ENCODE measurements at regions not wholly inside any gene's neighbourhood (a gene's known extent, or its start where the extent isn't known, plus 50 kb on each side); places are given as distances from the start of the nearest gene placed in this dataset.

DNA sequence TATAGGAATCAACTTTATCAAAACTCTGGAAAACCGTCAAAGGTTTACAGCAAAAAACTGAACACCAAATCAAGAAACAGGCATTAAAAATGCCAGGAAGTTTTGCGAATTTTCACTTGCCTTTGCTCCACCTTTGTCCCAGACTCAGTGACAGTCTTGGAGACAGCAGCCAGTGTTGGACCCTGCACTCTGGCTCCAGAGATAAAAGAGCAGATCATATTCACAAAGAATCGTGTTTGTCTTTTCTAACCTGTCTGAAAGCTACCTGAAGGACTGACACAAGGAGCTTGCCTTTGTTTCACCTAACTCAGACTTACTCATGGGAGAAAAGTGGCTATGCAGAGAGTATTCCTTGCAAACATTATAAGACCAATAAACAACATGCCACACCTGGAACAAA lies 74.0 kb upstream of the TCF12 start:
- no peak for ATAC-seq
- Histone ChIP-seq H3K9me3 (no peaks in the 10 kb centered on the region), H3K27ac (no peak overlapping the region), H3K4me3 (no peak overlapping the region), H3K27me3 (no peaks in the 10 kb centered on the region), H3K4me1 (no peaks in the 10 kb centered on the region), H3K36me3 (no peaks in the 10 kb centered on the region)
- intact Hi-C loops (cut with DNase I): no loop called here
- DNase-seq: no peak
- TF ChIP-seq, protein P1, sequence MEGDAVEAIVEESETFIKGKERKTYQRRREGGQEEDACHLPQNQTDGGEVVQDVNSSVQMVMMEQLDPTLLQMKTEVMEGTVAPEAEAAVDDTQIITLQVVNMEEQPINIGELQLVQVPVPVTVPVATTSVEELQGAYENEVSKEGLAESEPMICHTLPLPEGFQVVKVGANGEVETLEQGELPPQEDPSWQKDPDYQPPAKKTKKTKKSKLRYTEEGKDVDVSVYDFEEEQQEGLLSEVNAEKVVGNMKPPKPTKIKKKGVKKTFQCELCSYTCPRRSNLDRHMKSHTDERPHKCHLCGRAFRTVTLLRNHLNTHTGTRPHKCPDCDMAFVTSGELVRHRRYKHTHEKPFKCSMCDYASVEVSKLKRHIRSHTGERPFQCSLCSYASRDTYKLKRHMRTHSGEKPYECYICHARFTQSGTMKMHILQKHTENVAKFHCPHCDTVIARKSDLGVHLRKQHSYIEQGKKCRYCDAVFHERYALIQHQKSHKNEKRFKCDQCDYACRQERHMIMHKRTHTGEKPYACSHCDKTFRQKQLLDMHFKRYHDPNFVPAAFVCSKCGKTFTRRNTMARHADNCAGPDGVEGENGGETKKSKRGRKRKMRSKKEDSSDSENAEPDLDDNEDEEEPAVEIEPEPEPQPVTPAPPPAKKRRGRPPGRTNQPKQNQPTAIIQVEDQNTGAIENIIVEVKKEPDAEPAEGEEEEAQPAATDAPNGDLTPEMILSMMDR (IDR thresholded peaks at IDR 0.05): no peak
- TF ChIP-seq POLR2A (IDR thresholded peaks at IDR 0.05): no peak
- WGBS (ENCODE audit: insufficient coverage, low coverage, low lambda C conversion rate, missing lambda C conversion rate): 89% methylated on average over 3 of the region's 3 CpGs

DNA sequence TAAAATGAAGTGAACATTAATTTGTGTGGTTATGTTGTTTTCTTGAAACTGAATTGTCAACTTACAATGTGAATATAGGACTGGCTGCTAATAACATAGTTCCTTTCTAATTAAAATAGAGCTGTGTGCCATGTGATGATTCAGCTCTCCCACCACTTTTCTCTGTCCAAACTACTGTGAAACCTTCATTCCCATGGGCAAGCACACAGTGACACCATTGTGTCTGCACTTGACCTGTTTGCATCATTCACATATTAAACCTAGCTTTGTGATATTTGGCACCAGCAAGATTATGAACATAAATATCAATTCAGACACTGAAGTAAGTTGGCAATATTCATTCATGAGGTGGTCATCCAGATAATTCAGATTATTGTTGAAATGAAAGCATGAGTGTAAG lies 78.8 kb upstream of the TCF12 start:
- TF ChIP-seq POLR2A (IDR thresholded peaks at IDR 0.05): no peak
- TF ChIP-seq, protein P1 (IDR thresholded peaks at IDR 0.05): no peak
- Histone ChIP-seq H3K9me3 (no peaks in the 10 kb centered on the region), H3K36me3 (no peaks in the 10 kb centered on the region), H3K27me3 (no peaks in the 10 kb centered on the region), H3K4me1 (no peaks in the 10 kb centered on the region), H3K27ac (no peak overlapping the region), H3K4me3 (no peak overlapping the region)
- no peak for ATAC-seq
- intact Hi-C loops (cut with DNase I): no loop called here
- DNase-seq: no peak

DNA sequence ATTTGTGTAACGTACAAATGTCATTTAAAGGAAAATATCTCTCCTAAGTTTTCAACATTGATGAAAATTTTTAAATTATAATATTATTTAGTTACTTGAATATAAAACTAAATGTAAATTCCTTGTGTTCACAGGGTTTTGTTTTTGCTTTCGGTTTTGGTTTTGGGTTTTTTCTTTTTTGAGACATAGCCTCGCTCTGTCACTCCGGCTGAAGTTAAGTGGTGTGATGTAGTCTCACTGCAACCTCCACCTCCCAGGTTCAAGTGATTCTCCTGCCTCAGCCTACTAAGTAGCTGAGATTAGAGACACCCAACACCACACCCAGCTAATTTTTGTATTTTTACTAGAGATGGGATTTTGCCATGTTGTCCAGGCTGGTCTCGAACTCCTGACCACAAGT lies 79.3 kb upstream of the TCF12 start:
- no peaks in the 10 kb centered on the region for H3K9me3 ChIP-seq
- DNase-seq: no peak
- intact Hi-C loops (cut with DNase I): no loop called here
- no peaks in the 10 kb centered on the region for H3K36me3 ChIP-seq
- ATAC-seq: no peak
- TF ChIP-seq POLR2A (IDR thresholded peaks at IDR 0.05): no peak
- TF ChIP-seq, protein P1 (IDR thresholded peaks at IDR 0.05): no peak
- H3K27me3 ChIP-seq: no peaks in the 10 kb centered on the region
- H3K4me1 ChIP-seq: no peaks in the 10 kb centered on the region
- H3K4me3 ChIP-seq: no peak overlapping the region
- 70% methylated on average over 5 of the region's 5 CpGs for WGBS (ENCODE audit: insufficient coverage, low coverage, low lambda C conversion rate, missing lambda C conversion rate)
- H3K27ac ChIP-seq: no peak overlapping the region

DNA sequence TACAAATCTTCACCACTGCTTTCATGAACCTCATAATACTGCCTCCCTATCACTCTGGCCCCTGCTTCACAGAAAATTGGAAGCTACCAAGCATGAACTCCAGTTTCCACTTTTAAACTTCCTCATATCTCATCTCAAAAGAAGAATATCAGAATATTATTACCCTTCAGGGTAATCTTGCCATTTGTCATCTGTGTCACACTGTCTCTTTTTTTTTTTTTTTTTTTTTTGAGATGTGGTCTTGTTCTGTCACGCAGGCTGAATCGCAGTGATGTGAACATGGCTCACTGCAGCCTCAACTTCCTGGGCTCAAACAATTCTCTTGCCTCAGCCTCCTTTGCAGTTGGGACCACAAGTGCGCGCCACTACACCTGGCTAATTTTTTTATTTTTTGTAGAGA lies 80.4 kb upstream of the TCF12 start:
- H3K4me1 ChIP-seq: no peaks in the 10 kb centered on the region
- no peak for TF ChIP-seq POLR2A (IDR thresholded peaks at IDR 0.05)
- TF ChIP-seq, protein P1 (IDR thresholded peaks at IDR 0.05): no peak
- DNase-seq (no peak), ATAC-seq (no peak)
- 81% methylated on average over 2 of the region's 4 CpGs for WGBS (ENCODE audit: insufficient coverage, low coverage, low lambda C conversion rate, missing lambda C conversion rate)
- H3K36me3 ChIP-seq: no peaks in the 10 kb centered on the region
- no peaks in the 10 kb centered on the region for H3K27me3 ChIP-seq
- H3K9me3 ChIP-seq: no peaks in the 10 kb centered on the region
- no peak overlapping the region for H3K27ac ChIP-seq
- no peak overlapping the region for H3K4me3 ChIP-seq
- intact Hi-C loops (cut with DNase I): no loop called here

DNA sequence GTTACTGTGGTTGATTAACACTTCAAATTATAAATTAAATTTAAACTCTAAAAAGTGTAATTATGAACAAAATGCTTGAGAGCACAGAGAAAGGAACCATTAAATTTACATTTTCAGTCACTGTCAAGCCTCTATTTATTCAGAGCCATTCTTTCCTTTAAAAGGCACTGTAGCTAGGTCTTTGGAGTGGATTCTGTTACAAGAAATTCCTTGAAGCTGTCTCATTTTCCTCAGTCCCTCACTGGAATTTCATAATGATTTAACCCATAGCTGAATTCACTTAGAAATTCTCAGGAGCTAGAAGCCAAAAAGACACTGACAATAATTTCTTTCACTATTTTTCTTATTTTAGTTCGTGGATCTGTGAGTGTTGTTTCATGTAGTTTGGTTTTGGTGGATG lies 81.2 kb upstream of the TCF12 start:
- H3K4me3 ChIP-seq: no peak overlapping the region
- 63% methylated on average over 1 of the region's 1 CpG for whole genome bisulfite sequencing (ENCODE audit: insufficient coverage, low coverage, low lambda C conversion rate, missing lambda C conversion rate)
- H3K9me3 ChIP-seq: no peaks in the 10 kb centered on the region
- ATAC-seq (no peak), DNase-seq (no peak)
- intact Hi-C loops (cut with DNase I): no loop called here
- no peak for TF ChIP-seq POLR2A (IDR thresholded peaks at IDR 0.05)
- no peaks in the 10 kb centered on the region for H3K27me3 ChIP-seq
- no peak overlapping the region for H3K27ac ChIP-seq
- H3K4me1 ChIP-seq: peaks cover 0 to 6% (median 0%) of the 10 kb centered on the region in 4 donors
- H3K36me3 ChIP-seq: no peaks in the 10 kb centered on the region
